GM18907 (cell line): ENCODE measurements at regions not wholly inside any gene's neighbourhood (a gene's known extent, or its start where the extent isn't known, plus 50 kb on each side); places are given as distances from the start of the nearest gene placed in this dataset.
"Not testable (repeated sequence)": the region's sequence is repeated elsewhere in the genome, so short reads cannot be mapped to it uniquely, and the experiment has no call there.

ENCODE experiments used
- ATAC-seq: cut with Tn5 transposase; IDR thresholded peaks from one replicate; pipeline ENCODE4 v1.9.1; 2021; ENCODE audit warnings: mild to moderate bottlenecking, moderate library complexity; ENCODE audit not compliant: unreplicated experiment

- no peak for ATAC-seq
Measured at GRCh38 chr9:118618849-118619248, 750.4 kb downstream of the BRINP1 start.

DNA sequence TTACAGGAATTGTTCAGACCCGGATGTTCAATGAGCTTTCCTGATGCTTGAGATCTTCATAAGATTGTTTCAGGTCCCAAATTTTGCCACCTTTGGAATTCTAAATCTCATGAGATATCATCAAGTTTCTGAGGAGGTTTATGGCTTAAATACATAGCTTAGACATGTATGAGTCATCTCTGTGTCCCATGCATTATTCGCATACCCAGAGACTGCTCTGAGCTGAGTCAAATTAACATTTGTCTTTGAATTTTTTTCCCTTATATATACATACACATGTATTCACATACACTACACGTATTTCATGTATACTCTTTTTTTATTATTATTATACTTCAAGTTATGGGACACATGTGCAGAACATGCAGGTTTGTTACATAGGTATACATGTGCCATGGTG lies 744.6 kb downstream of the BRINP1 start:
- ATAC-seq = no peak

- ATAC-seq = no peak
Measured at GRCh38 chr9:118630079-118630478, 739.2 kb downstream of the BRINP1 start.

GRCh38 chr9:118630931-118631595 lies 738.2 kb downstream of the BRINP1 start:
- no peak for ATAC-seq

GRCh38 chr9:118631956-118632355 lies 737.3 kb downstream of the BRINP1 start:
- no peak for ATAC-seq

GRCh38 chr9:118635416-118635815 lies 733.8 kb downstream of the BRINP1 start:
- no peak for ATAC-seq

- ATAC-seq = no peak
Measured at GRCh38 chr9:118637681-118638080, 731.6 kb downstream of the BRINP1 start.

DNA sequence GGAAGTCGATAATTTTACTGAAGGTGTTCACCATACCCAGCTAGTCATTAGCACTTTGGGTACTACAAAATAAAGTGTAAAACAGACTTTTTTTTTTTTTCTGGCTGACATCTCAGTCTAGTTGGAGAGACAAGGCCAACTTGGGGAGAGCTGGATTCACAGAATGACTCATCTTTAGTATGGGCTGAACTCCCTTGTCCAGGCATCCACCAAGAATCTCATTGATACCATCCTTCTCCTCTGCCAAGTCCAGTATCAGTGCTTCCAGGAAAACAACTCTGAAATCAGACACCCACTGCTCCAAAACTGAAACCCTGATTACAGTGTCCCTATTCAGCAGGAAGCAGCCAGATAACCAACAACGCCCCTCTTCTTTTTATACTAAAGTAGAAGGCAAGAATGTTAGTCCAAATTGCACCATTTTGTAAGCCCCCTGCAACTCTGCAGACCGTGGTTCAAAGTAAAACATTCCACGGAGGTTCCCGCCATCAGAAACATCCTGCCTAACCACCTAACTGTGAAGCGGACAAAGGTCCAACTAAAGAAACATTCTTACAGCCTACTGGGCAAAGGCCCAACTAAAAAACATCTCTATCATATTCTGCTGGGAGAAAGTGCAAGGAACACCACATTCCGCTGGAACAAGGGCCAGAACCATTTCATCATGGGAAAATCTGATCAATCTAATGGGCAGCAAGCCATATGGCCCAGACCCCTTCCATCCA lies 728.2 kb downstream of the BRINP1 start:
- ATAC-seq = no peak

DNA sequence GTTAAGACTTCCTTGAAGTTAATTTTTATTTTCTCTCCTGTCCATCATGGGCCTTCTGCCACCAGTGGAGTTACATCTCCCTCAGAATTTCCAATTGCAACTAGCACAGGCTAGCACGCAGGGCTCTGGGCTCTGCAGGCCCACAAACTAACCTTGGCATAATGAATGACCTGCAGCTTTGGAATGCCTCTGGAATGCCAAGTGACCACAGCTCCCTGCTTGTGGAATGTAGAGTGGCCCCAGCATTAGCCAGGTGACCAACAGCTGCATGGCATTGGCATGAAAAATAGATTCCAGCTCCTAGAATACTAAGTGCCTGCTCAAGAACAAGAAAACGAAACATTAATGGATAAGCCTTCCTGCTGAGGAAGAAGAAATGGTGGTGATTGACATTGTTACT lies 726.1 kb downstream of the BRINP1 start:
- no peak for ATAC-seq

DNA sequence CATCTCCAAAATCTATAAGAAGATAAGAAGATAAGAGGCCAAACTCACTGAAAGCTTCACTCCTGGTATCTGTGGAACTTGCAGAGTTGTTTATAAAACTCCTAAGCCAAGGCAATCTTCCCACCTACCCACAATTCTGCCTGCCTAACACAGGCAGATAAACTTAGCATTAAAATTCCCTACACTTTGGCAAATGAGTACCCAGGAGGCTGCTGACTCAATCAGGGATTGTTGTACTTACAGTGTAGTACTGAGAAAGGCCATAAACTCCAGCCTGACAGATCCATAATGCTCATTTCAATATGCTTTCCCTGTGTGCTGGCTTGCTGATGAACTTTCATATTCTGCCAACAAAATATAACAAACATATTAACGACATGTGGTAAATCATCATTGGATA lies 725.2 kb downstream of the BRINP1 start:
- no peak for ATAC-seq

DNA sequence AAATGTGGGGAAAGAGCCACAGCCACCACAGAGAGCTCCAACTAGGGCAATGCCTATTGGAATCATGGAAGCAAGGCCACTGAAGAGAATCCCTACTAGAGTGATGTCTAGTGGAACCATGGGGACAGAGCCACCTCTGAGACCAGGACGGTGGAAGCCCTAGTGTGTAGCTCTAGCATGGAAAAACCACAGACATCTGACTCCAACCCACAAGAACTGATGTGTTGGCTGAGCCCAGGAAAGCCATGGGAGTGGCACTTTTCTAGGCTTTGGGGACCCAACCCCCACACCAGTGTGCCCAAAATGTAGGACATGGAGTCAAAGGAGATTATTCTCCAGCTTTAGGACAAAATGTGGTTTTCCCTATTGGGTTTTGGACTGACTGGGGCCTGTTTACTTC lies 721.9 kb downstream of the BRINP1 start:
- no peak for ATAC-seq

DNA sequence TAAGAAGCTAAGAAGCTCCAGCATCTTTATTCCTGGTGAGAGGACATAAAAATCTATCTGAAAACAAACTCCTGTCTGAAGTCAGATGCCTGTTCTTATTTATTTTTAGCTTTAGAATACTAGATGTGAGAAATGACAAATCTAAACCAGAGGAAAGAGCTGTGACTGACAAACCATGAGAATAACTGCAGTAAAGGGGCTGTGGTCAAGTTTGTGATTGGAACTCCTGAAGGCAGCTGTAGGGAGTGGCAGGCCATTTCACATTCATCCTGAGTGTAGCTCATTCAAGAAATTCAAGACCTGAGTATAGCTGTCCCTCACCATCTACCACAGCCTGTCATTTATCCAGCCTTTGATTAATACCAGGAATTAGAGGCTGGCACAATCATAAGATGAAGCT lies 718.8 kb downstream of the BRINP1 start:
- no peak for ATAC-seq

DNA sequence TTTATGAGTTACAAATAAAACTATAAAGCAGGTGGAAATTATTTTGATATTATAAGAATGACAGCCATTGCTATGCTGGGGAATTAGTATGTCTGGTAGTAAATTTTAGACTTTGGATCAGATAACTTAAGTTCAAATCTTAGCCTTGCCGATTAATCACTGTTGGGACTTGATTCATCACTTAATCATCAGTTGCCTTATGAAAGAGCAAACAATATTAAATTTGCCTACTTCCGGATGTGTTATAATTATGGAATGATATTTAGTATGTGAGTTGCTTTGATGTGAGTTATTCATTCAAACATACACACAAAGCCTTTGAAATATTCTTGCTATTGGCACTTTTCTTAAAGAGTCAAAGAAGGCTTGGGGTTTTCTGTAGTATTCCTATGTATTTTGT lies 717.7 kb downstream of the BRINP1 start:
- no peak for ATAC-seq

DNA sequence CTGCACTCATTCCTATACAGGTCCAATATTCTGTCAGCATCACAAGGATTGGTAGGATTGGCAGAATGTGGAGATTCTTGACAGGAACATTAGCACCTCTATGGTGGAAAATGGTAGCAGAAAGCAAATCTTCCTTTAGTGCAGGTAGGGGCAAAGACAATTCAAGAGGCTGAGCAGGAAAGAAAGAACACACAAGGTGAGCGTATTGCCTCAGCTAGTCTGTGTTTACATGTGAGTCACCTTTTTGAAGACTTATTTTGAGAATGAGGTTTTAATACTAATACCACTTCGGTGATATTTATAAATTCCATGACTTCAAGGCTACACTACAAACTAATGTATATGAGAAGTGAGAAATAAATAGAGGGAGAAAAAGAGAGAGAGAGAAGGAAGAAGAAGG lies 717.0 kb downstream of the BRINP1 start:
- ATAC-seq = no peak

GRCh38 chr9:118652912-118653311 lies 716.3 kb downstream of the BRINP1 start:
- ATAC-seq = no peak

DNA sequence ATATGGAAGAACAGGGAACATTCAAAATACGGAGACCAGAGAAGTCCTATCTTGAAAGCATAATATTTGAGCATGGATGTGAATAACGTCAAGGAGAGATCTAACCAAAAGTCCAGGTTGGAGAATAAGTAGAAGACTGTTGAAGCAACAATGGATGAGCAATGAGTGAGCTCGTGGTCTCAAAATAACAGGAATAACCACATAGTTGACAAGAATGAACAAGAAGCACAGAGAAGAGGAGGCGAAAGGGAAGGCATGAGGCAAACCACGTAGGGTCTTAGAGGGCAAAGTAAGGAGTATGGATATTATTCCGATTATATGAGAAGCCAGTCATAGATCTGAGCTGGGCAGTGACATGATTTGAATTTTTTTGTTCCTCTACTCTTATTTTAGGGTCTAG lies 710.2 kb downstream of the BRINP1 start:
- no peak for ATAC-seq

- no peak for ATAC-seq
Measured at GRCh38 chr9:118665226-118665919, 703.9 kb downstream of the BRINP1 start.

DNA sequence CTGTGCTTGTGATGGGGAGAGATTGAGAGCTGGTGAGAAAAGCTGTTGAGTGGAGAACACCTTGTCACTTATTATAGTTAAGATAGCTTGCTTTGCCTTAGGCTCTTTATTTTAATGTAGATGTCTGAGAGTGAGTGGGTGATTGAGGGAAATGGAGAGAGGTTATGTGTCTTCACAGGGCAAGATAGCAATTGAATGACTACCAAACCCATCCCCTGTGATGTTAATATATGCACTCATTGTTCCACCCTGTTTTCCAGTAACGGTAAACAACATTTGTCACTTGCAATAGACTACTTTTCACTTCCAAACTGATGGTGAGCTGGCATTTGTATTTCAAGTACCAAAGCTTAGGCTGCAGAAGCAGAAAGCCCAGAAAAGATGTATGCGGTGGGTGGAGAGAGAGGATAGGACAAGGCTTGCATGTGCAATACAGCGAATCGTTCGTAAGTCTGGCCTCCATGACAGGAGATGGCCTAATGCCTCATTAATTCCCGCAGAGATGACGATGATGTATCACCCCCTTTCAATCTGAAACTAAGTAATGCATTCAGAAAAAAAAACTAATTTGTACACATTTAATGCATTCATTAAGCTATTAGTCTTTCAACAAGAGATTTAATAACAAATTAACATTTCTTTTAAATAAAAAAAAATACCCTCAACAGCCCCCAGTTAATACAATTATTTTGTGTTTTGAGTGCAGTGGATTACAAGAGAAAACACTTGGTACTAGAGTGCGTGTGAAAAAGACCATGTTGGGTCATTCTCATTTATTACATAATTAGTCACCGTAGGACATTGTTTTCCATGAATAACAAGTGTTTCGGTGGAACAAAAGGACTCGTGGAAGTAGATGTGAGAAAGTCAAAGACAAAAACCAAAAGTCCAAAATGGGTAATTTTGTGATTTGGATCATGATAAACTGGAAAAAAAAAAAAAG lies 699.0 kb downstream of the BRINP1 start:
- ATAC-seq = no peak

- ATAC-seq = no peak
Measured at GRCh38 chr9:118674942-118675341, 694.3 kb downstream of the BRINP1 start.

GRCh38 chr9:118677936-118678653 lies 691.1 kb downstream of the BRINP1 start:
- not testable (repeated sequence) for ATAC-seq
